Keratinocyte (primary cell): ENCODE measurements at regions not wholly inside any gene's neighbourhood (a gene's known extent, or its start where the extent isn't known, plus 50 kb on each side); places are given as distances from the start of the nearest gene placed in this dataset.

ENCODE experiments used
- DNase-seq: peaks from one replicate; pipeline ENCODE4 v3.0.0-alpha.2; 2011; ENCODE audit warnings: low read depth, missing footprints, low spot score
- FAIRE-seq: peaks from 2 replicates; lab custom pipeline; 2011; peaks lifted over from hg19 to GRCh38; lab: Jason Lieb, UNC
- H2AFZ ChIP-seq: 2 replicates; pipeline ENCODE4 v1.6.0; 2012; ENCODE audit warnings: low read length, control low read depth, inconsistent platforms; ENCODE audit not compliant: control insufficient read depth
- H3K27ac ChIP-seq: 2 replicates; pipeline ENCODE4 v1.5.1; 2011; ENCODE audit warnings: low read length; ENCODE audit not compliant: control insufficient read depth, insufficient read depth
- H3K27me3 ChIP-seq: 3 replicates; pipeline ENCODE4 v1.6.0; 2011; ENCODE audit warnings: low read length; ENCODE audit not compliant: control insufficient read depth, insufficient read depth; ENCODE audit errors: extremely low read depth
- H3K36me3 ChIP-seq, 2 experiments: 2 replicates in 1 of 2; 3 replicates in 1 of 2; pipeline ENCODE4 v1.5.1; 2011; ENCODE audit warnings: low read length in 2 of 2, mild to moderate bottlenecking in 1 of 2; ENCODE audit not compliant: control insufficient read depth in 2 of 2, insufficient read depth in 2 of 2; ENCODE audit errors: extremely low read depth in 1 of 2
- H3K4me1 ChIP-seq: 3 replicates; pipeline ENCODE4 v1.5.1; 2011; ENCODE audit warnings: low read length; ENCODE audit not compliant: control insufficient read depth, insufficient read depth; ENCODE audit errors: extremely low read depth
- H3K4me2 ChIP-seq: 3 replicates; pipeline ENCODE4 v1.6.0; 2011; ENCODE audit warnings: low read depth, low read length; ENCODE audit not compliant: control insufficient read depth, insufficient read depth; ENCODE audit errors: extremely low read depth
- H3K4me3 ChIP-seq, 3 experiments: fragments of 200-600 bp in 1 of 3; sonication (generic) in 1 of 3; 2 replicates in 2 of 3; 3 replicates in 1 of 3; pipeline ENCODE4 v1.5.1; 2011 to 2016; ENCODE audit warnings: low read length in 3 of 3, mild to moderate bottlenecking in 3 of 3, control low read depth in 2 of 3, inconsistent platforms in 1 of 3, low read depth in 1 of 3, mixed read lengths in 1 of 3, mixed run types in 1 of 3, moderate library complexity in 1 of 3; ENCODE audit not compliant: control insufficient read depth in 2 of 3, insufficient read depth in 2 of 3; ENCODE audit errors: extremely low read depth in 1 of 3
- H3K79me2 ChIP-seq: 2 replicates; pipeline ENCODE4 v1.6.0; 2012; ENCODE audit warnings: low read length; ENCODE audit not compliant: control insufficient read depth, insufficient read depth
- H3K9ac ChIP-seq: 3 replicates; pipeline ENCODE4 v1.6.0; 2011; ENCODE audit warnings: low read length; ENCODE audit not compliant: control insufficient read depth, insufficient read depth; ENCODE audit errors: extremely low read depth
- H3K9me1 ChIP-seq: 3 replicates; pipeline ENCODE4 v1.6.0; 2011; ENCODE audit warnings: low read length; ENCODE audit not compliant: control insufficient read depth, insufficient read depth; ENCODE audit errors: extremely low read depth
- H3K9me3 ChIP-seq: 2 replicates; pipeline ENCODE4 v1.5.1; 2012; ENCODE audit warnings: low read depth, low read length; ENCODE audit not compliant: control insufficient read depth
- H4K20me1 ChIP-seq: 3 replicates; pipeline ENCODE4 v1.6.0; 2011; ENCODE audit warnings: low read length; ENCODE audit not compliant: control insufficient read depth, insufficient read depth; ENCODE audit errors: extremely low read depth
- EZH2 ChIP-seq: IDR thresholded peaks from one replicate; pipeline ENCODE4 v1.6.1; 2012; ENCODE audit warnings: inconsistent platforms, mild to moderate bottlenecking, low read length, moderate library complexity
- dilution Hi-C: fragments of 300-500 bp; cut with MboI; formaldehyde crosslinking; loops from one replicate; pipeline ENCODE4 v1.7.0; 2020; ENCODE audit warnings: low sequenced_read_pairs; ENCODE audit not compliant: extremely low pct_ligation_motif_present
- TF ChIP-seq, protein P1 (sequence below), 3 experiments: IDR thresholded peaks in 1 of 3; conservative IDR thresholded peaks in 1 of 3; optimal IDR thresholded peaks in 1 of 3; 2 replicates in 2 of 3; 3 replicates in 1 of 3; pipeline versions ENCODE3 to v1.5.1; 2011; ENCODE audit warnings: low read length in 3 of 3, mild to moderate bottlenecking in 3 of 3, moderate library complexity in 2 of 3, control low read depth in 1 of 3, inconsistent platforms in 1 of 3; ENCODE audit not compliant: insufficient read depth in 2 of 3; ENCODE audit errors: extremely low read depth in 1 of 3

DNA sequence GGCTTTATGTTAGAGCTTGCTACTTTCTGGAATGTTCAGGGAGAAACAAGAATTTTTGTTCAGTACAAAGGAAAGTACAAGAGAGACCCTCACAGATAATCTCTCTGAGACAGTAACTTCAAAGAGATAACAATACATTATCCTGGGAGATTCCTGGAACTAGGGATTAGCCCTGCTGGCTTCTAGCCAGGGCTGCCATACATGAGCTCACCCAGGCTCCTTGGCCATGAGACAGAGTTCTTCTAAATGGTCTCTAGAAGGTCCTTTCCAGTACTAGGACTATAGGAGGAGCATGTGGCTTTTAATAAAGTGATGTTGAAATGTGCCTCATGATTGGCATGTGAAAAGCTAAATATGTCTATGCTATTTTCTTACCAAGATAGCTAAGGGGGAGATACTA lies 342.5 kb downstream of the EMP1 start:
- Histone ChIP-seq H3K27me3 (no peaks in the 10 kb centered on the region), H3K4me2 (no peak overlapping the region), H3K9ac (no peak overlapping the region), H3K9me1 (no peaks in the 10 kb centered on the region), H3K4me1 (no peaks in the 10 kb centered on the region), H4K20me1 (no peaks in the 10 kb centered on the region), H3K27ac (no peak overlapping the region), H2AFZ (no peak overlapping the region), H3K9me3 (no peaks in the 10 kb centered on the region), H3K36me3 (no peaks in the 10 kb centered on the region), H3K4me3 (no peak overlapping the region), H3K79me2 (no peaks in the 10 kb centered on the region)
- dilution Hi-C loops, result no loop called here
- no peak for FAIRE-seq
- no peak for TF ChIP-seq EZH2
- TF ChIP-seq, protein P1, sequence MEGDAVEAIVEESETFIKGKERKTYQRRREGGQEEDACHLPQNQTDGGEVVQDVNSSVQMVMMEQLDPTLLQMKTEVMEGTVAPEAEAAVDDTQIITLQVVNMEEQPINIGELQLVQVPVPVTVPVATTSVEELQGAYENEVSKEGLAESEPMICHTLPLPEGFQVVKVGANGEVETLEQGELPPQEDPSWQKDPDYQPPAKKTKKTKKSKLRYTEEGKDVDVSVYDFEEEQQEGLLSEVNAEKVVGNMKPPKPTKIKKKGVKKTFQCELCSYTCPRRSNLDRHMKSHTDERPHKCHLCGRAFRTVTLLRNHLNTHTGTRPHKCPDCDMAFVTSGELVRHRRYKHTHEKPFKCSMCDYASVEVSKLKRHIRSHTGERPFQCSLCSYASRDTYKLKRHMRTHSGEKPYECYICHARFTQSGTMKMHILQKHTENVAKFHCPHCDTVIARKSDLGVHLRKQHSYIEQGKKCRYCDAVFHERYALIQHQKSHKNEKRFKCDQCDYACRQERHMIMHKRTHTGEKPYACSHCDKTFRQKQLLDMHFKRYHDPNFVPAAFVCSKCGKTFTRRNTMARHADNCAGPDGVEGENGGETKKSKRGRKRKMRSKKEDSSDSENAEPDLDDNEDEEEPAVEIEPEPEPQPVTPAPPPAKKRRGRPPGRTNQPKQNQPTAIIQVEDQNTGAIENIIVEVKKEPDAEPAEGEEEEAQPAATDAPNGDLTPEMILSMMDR (optimal IDR thresholded peaks at IDR 0.05 in 1 of 3, IDR thresholded peaks at IDR 0.05 in 1 of 3, conservative IDR thresholded peaks at IDR 0.05 in 1 of 3; ENCODE audit: extremely low read depth in 1 of 3, insufficient read depth in 2 of 3, low read length in 3 of 3), result no peak
- DNase-seq, result no peak

DNA sequence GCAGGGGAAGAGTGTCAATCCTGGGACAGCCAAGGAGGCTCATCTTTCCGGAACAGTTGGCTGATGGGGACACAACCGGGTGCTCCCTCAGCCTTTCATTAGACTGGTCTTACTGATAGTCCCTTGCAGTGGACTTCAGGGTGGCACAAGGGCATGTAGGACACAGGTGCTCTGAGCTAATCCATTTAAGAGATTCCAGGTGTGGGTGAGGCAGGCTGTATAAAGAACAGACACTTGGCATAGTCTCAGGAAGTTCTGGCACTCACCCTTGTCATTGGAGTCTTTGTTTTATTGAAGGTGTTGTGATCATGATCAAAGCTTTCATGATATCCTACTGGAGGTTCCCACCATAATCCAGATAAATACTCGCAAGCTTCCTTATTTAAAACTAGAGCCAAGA lies 341.6 kb downstream of the EMP1 start:
- no peak overlapping the region for H3K4me2 ChIP-seq
- TF ChIP-seq, protein P1 (optimal IDR thresholded peaks at IDR 0.05 in 1 of 3, IDR thresholded peaks at IDR 0.05 in 1 of 3, conservative IDR thresholded peaks at IDR 0.05 in 1 of 3; ENCODE audit: extremely low read depth in 1 of 3, insufficient read depth in 2 of 3, low read length in 3 of 3), result no peak
- TF ChIP-seq EZH2, result no peak
- H3K79me2 ChIP-seq, result no peaks in the 10 kb centered on the region
- no peaks in the 10 kb centered on the region for H3K9me3 ChIP-seq
- H2AFZ ChIP-seq, result no peak overlapping the region
- DNase-seq (no peak), FAIRE-seq (no peak)
- no peak overlapping the region for H3K9ac ChIP-seq
- H3K4me1 ChIP-seq, result no peaks in the 10 kb centered on the region
- H3K9me1 ChIP-seq, result no peaks in the 10 kb centered on the region
- no peak overlapping the region for H3K27ac ChIP-seq
- no peak overlapping the region for H3K4me3 ChIP-seq
- no peaks in the 10 kb centered on the region for H3K27me3 ChIP-seq
- dilution Hi-C loops, result no loop called here
- no peaks in the 10 kb centered on the region for H4K20me1 ChIP-seq
- no peaks in the 10 kb centered on the region for H3K36me3 ChIP-seq
